SK-N-SH (cell line): ENCODE measurements at regions not wholly inside any gene's neighbourhood (a gene's known extent, or its start where the extent isn't known, plus 50 kb on each side); places are given as distances from the start of the nearest gene placed in this dataset.

Experiments used
- EP300 ChIP-seq, 2 experiments: IDR thresholded peaks; 2 replicates each; pipeline versions ENCODE4 v1.4.0 to v1.6.1; 2012; ENCODE audit warnings: borderline replicate concordance in 1 of 2, low read depth in 1 of 2, low read length in 1 of 2
- GATA2 ChIP-seq: sonication (generic); formaldehyde crosslinking; IDR thresholded peaks from 2 replicates; pipeline ENCODE4 v1.5.0; 2020; ENCODE audit warnings: mild to moderate bottlenecking, missing genetic modification reagents
- NRF1 ChIP-seq: IDR thresholded peaks from 2 replicates; pipeline ENCODE4 v1.6.1; 2012; ENCODE audit warnings: low read depth, mild to moderate bottlenecking, low read length
- PBX3 ChIP-seq: IDR thresholded peaks from 2 replicates; pipeline ENCODE4; 2012
- POLR2AphosphoS5 ChIP-seq: IDR thresholded peaks from 2 replicates; pipeline ENCODE4 v1.6.1; 2012; ENCODE audit warnings: low read depth, low read length
- RCOR1 ChIP-seq: fragments of 150-350 bp; IDR thresholded peaks from 2 replicates; pipeline ENCODE4 v1.6.1; 2017; ENCODE audit warnings: antibody characterized with exemption, low read length
- RFX5 ChIP-seq: IDR thresholded peaks from 2 replicates; pipeline ENCODE4 v1.6.1; 2012; ENCODE audit warnings: mild to moderate bottlenecking, improper control_type of control experiment, low read length
- SMC3 ChIP-seq: IDR thresholded peaks from 2 replicates; pipeline ENCODE4 v1.6.1; 2012; ENCODE audit warnings: low read depth, low read length, improper control_type of control experiment
- ZBTB33 ChIP-seq: IDR thresholded peaks from 2 replicates; pipeline ENCODE4 v1.4.0; 2012; ENCODE audit warnings: low read depth, borderline replicate concordance
- TF ChIP-seq, protein P1 (sequence below): fragments of 200-600 bp; sonication (generic); IDR thresholded peaks from 2 replicates; pipeline ENCODE4 v1.6.1; 2017; ENCODE audit warnings: antibody characterized with exemption, mild to moderate bottlenecking, moderate library complexity

- no peak for TF ChIP-seq EP300 (IDR thresholded peaks at IDR 0.05; ENCODE audit: borderline replicate concordance in 1 of 2, low read depth in 1 of 2, low read length in 1 of 2)
- TF ChIP-seq, protein P1, sequence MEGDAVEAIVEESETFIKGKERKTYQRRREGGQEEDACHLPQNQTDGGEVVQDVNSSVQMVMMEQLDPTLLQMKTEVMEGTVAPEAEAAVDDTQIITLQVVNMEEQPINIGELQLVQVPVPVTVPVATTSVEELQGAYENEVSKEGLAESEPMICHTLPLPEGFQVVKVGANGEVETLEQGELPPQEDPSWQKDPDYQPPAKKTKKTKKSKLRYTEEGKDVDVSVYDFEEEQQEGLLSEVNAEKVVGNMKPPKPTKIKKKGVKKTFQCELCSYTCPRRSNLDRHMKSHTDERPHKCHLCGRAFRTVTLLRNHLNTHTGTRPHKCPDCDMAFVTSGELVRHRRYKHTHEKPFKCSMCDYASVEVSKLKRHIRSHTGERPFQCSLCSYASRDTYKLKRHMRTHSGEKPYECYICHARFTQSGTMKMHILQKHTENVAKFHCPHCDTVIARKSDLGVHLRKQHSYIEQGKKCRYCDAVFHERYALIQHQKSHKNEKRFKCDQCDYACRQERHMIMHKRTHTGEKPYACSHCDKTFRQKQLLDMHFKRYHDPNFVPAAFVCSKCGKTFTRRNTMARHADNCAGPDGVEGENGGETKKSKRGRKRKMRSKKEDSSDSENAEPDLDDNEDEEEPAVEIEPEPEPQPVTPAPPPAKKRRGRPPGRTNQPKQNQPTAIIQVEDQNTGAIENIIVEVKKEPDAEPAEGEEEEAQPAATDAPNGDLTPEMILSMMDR: no peak
- TF ChIP-seq RFX5: no peak
- TF ChIP-seq POLR2AphosphoS5: no peak
- no peak for TF ChIP-seq SMC3
- TF ChIP-seq PBX3: no peak
- no peak for TF ChIP-seq GATA2 (CRISPR knock-in tag)
- TF ChIP-seq NRF1: no peak
- TF ChIP-seq ZBTB33: no peak
- TF ChIP-seq RCOR1: no peak
Observed at GRCh38 chr5:2375757-2376250, 375.7 kb downstream of the IRX2 start.
